ENCODE measurements at regions not wholly inside any gene's neighbourhood (a gene's known extent, or its start where the extent isn't known, plus 50 kb on each side); places are given as distances from the start of the nearest gene placed in this dataset.
"Not testable (repeated sequence)": the region's sequence is repeated elsewhere in the genome, so short reads cannot be mapped to it uniquely, and the experiment has no call there.

DNA sequence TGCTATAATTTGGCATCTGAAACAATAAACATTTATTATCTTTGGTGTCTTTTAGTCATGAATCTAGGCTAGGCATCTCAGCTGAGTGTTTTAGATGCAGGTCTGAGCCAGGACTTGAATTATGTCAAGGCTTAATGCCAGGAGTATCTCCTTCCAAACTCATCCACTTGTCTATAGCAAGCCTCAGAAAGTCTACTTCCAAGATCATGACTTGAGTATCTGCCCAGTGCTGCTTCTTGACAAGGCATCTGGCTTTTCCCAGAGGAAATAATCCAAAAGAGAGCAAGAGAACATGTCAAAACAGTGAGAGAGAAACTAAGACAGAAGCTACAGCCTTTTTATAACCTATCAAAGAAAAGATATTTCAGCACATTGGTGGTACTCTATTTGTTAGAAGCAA, 1052.1 kb upstream of the PCDH10 start:
- Histone ChIP-seq H3K27ac (no peak overlapping the region), H3K4me3 (no peak overlapping the region), H3K9me3 (no peaks in the 10 kb centered on the region), H3K27me3 (no peaks in the 10 kb centered on the region), H3K36me3 (no peaks in the 10 kb centered on the region), H3K4me1 (no peaks in the 10 kb centered on the region)
- no peak for TF ChIP-seq POLR2AphosphoS5 (IDR thresholded peaks at IDR 0.05)
- no peak for TF ChIP-seq CTCF (IDR thresholded peaks at IDR 0.05)
- no peak for TF ChIP-seq POLR2A (IDR thresholded peaks at IDR 0.05)
- TF ChIP-seq EP300 (IDR thresholded peaks at IDR 0.05) = no peak
- DNase-seq (ENCODE audit: low spot score in 2 of 2) = no peak

GRCh38 chr4:132101526-132101925, 1047.6 kb upstream of the PCDH10 start:
- no peak for TF ChIP-seq POLR2A (IDR thresholded peaks at IDR 0.05)
- TF ChIP-seq EP300 (IDR thresholded peaks at IDR 0.05) = no peak
- no peak for TF ChIP-seq POLR2AphosphoS5 (IDR thresholded peaks at IDR 0.05)
- no peak for TF ChIP-seq CTCF (IDR thresholded peaks at IDR 0.05)
- DNase-seq (ENCODE audit: low spot score in 2 of 2) = no peak
- H3K27ac ChIP-seq = no peak overlapping the region
- no peaks in the 10 kb centered on the region for H3K4me1 ChIP-seq
- 97% methylated on average over 1 of the region's 1 CpG for WGBS
- no peaks in the 10 kb centered on the region for H3K36me3 ChIP-seq
- no peaks in the 10 kb centered on the region for H3K9me3 ChIP-seq
- H3K27me3 ChIP-seq = no peaks in the 10 kb centered on the region
- H3K4me3 ChIP-seq = no peak overlapping the region

DNA sequence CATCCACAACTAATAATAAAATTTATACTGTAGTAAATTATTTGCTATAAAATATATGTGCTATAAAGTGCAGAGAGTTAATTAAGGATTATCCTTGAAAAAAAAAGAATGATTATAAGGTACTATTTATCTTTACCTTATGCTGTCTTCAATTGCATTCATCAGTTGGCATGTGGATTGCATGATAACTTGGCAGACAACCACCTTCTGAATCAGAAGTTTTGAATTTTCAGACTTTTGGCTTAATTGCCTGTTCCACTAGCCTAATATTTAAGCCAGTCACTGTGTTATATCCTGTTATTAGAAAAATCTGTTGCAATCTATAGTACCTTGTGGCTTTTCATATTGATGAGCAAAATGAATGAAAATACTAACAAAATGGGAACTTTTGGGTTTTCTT, 1040.3 kb upstream of the PCDH10 start:
- no peaks in the 10 kb centered on the region for H3K27me3 ChIP-seq
- DNase-seq (ENCODE audit: low spot score in 2 of 2) = no peak
- TF ChIP-seq EP300 (IDR thresholded peaks at IDR 0.05) = no peak

GRCh38 chr4:132114885-132115284, 1034.2 kb upstream of the PCDH10 start:
- TF ChIP-seq POLR2AphosphoS5 (IDR thresholded peaks at IDR 0.05) (no peak), CTCF (IDR thresholded peaks at IDR 0.05) (no peak), EP300 (IDR thresholded peaks at IDR 0.05) (no peak), POLR2A (IDR thresholded peaks at IDR 0.05) (no peak)
- no peak for DNase-seq (ENCODE audit: low spot score in 2 of 2)
- H3K27ac ChIP-seq = no peak overlapping the region
- H3K4me3 ChIP-seq = no peak overlapping the region
- 45% methylated on average over 1 of the region's 1 CpG for WGBS
- H3K9me3 ChIP-seq = no peaks in the 10 kb centered on the region
- no peaks in the 10 kb centered on the region for H3K36me3 ChIP-seq
- H3K4me1 ChIP-seq = no peaks in the 10 kb centered on the region
- no peaks in the 10 kb centered on the region for H3K27me3 ChIP-seq

More for the DNA sequence above, 1040.3 kb upstream of the PCDH10 start:
- no peak overlapping the region for H3K4me3 ChIP-seq
- H3K36me3 ChIP-seq = no peaks in the 10 kb centered on the region
- H3K9me3 ChIP-seq = no peaks in the 10 kb centered on the region
- H3K27ac ChIP-seq = no peak overlapping the region
- H3K4me1 ChIP-seq = no peaks in the 10 kb centered on the region

DNA sequence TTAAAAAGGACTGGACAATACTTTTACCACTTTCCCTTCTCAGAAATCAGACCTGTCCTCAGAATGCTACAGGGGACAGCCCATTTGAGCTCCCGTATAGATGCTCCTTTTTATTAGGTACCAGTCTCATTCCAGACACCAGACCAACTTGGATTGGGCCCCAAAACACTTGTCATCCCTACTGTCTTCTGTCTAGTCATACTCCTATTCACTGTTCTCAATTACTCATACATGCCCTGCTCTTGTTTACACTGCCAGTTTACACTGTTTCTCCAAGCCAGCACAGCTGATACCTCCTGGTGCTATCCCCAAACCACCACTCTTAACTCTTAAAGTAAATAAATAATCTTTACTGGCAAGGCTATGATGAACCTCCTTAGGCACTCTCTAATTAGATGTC, 1026.4 kb upstream of the PCDH10 start:
- not testable (repeated sequence) for H3K4me3 ChIP-seq; H3K36me3 ChIP-seq; H3K9me3 ChIP-seq; DNase-seq (ENCODE audit: low spot score in 2 of 2); H3K27me3 ChIP-seq; H3K27ac ChIP-seq; H3K4me1 ChIP-seq
- 100% methylated on average over 1 of the region's 1 CpG for WGBS

GRCh38 chr4:132123870-132124623, 1025.0 kb upstream of the PCDH10 start:
- no peaks in the 10 kb centered on the region for H3K36me3 ChIP-seq
- no peak for DNase-seq (ENCODE audit: low spot score in 2 of 2)
- no peak for TF ChIP-seq POLR2A (IDR thresholded peaks at IDR 0.05)
- TF ChIP-seq CTCF (IDR thresholded peaks at IDR 0.05) = no peak
- no peak for TF ChIP-seq EP300 (IDR thresholded peaks at IDR 0.05)
- no peak for TF ChIP-seq POLR2AphosphoS5 (IDR thresholded peaks at IDR 0.05)
- no peaks in the 10 kb centered on the region for H3K9me3 ChIP-seq
- H3K4me1 ChIP-seq = no peaks in the 10 kb centered on the region
- H3K27me3 ChIP-seq = no peaks in the 10 kb centered on the region
- no peak overlapping the region for H3K27ac ChIP-seq
- no peak overlapping the region for H3K4me3 ChIP-seq
- WGBS = 88% methylated on average over 15 of the region's 15 CpGs
